ENCODE measurements at regions not wholly inside any gene's neighbourhood (a gene's known extent, or its start where the extent isn't known, plus 50 kb on each side); places are given as distances from the start of the nearest gene placed in this dataset.
"Not testable (repeated sequence)": the region's sequence is repeated elsewhere in the genome, so short reads cannot be mapped to it uniquely, and the experiment has no call there.

GRCh38 chr16:64282181-64282580 lies 839.7 kb downstream of the CDH11 start:
- DNase-seq: no peak

- no peak for DNase-seq
These were observed 841.5 kb downstream of the CDH11 start for GRCh38 chr16:64280317-64280716.

- no peak for DNase-seq
These were observed 843.7 kb downstream of the CDH11 start for GRCh38 chr16:64278196-64278595.

GRCh38 chr16:64276646-64277045 lies 845.2 kb downstream of the CDH11 start:
- DNase-seq: no peak

DNA sequence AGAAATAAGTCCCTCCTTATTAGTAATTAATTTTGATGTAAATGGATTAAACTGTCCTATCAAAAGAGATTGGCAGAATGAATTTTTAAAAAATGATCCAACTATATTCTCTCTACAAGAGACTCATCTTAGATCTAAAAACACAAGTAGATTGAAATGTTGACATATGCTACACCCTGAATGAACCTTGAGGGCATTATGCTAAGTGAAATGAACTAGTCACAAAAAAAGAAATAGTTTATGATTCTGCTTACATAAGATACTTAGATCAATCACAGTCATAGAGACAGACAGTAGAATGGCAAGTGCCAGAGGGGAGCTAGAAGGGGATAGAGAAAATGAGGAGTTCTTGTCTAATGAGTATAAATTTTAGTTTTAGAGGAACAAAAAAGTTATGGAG lies 849.8 kb downstream of the CDH11 start:
- DNase-seq: no peak

DNA sequence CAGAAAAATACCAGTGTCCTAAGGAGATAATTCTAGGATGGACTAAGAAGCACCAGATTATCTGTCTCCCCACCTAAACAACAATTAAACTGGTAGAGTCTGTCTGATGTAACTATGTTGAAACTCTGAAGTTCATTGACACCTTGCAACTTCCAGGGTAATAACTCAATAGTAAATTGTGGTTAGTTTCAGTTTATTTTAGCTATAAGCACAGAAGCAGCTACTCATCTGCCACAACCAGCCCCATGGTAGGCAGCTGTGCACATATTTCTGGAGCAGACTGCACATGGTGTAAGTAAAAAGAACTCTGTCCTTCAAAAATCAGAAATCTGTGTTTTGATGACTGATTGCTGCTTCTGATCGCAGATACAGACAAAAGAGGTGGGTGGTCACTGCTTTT lies 852.1 kb downstream of the CDH11 start:
- DNase-seq: no peak

GRCh38 chr16:64265756-64266155 lies 856.1 kb downstream of the CDH11 start:
- no peak for DNase-seq

GRCh38 chr16:64260631-64261401 lies 861.0 kb downstream of the CDH11 start:
- not testable (repeated sequence) for DNase-seq

GRCh38 chr16:64254443-64255367 lies 867.2 kb downstream of the CDH11 start:
- DNase-seq: no peak

DNA sequence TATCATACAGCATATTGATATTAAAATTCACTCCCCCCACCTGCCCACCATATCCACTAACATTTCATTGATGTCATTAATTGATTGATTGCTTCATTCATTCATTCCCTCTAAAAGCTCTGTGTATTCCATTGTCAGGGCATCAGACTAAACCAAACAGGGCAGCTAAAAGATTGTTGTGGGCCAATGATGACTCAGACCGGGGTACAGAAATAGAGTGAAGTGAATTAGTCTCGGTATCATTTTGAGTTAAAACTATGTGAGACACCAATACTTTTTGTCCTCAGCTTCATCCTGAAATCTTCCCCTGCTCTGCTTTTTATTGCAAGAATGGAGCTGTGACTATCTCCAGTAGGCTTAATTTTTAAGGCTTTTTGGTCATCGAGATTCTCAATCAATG lies 868.3 kb downstream of the CDH11 start:
- DNase-seq: no peak

DNA sequence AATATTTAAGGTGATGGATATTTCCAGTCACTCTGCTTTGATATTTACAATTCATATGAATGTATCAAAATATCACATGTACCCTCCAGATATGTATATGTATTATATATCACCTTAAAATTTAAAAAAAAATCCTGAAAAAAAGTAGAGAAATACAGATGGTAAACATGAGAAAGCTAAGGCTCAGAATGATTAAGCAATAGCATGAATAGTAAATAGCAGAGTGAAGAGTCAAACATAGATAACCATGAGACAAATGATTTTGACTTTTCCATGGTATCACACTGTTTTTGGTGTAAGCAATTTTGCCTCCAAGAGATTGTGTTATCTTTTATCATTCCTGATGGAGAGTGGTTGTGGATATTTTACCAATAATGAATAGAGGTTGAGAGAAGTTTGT lies 868.8 kb downstream of the CDH11 start:
- DNase-seq: no peak

GRCh38 chr16:64251742-64252141 lies 870.1 kb downstream of the CDH11 start:
- DNase-seq: no peak

DNA sequence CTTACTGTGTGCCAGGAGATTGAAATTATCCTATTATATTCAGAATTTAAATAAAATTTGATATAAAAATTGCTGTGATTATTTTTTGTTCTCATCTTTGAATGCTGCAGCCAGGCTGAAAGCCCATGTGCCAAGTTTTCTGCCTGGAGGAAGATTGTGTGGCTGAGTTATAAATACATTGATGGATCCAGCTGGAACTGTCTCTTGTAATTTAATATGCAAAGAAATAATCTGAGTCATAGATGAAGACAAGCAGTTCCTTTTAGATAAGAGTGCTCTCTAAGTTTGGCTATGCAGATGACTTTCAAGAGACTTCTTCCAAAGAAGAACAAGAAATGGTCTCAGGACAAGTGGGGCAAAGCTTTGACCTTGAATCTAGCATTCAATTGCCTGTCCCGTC lies 871.0 kb downstream of the CDH11 start:
- DNase-seq: no peak

DNA sequence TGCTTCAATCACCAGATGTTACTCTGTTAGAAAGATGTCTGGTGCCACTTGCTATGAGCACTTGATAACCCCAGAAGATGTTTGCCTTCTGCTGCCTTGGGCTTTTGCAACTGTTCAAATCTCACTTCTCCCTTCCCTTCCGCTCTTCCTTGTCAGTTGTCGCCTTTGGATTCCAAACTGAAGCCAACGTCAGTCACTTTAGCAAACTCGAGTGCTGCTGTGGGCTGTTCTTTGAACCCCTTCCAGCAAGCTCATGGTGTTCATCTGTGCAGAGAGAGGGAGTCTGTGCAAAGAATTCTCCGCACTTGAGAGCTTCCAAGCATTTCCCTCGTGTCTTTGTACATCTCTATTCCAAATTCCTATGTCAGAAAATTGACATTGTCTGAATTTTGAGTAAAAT lies 879.4 kb downstream of the CDH11 start:
- no peak for DNase-seq

DNA sequence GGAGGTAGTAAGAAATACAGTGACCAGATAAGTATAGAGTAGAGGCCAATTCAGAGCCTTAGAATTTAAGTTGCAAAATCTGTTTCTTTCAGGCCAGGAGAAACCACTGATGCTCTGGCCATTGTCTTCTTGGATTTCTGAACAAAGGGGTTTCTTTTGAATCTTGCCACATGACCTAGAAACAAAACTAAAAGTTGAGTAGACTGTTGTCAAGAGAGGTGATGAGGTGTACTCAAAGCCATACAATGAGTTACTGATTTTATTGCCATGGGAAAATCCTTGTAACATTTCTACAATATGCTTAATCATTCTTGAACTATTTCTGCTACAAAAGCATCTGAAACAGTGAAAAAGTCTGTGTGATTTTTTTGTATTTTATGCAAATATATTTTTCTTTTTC lies 881.3 kb downstream of the CDH11 start:
- no peak for DNase-seq

DNA sequence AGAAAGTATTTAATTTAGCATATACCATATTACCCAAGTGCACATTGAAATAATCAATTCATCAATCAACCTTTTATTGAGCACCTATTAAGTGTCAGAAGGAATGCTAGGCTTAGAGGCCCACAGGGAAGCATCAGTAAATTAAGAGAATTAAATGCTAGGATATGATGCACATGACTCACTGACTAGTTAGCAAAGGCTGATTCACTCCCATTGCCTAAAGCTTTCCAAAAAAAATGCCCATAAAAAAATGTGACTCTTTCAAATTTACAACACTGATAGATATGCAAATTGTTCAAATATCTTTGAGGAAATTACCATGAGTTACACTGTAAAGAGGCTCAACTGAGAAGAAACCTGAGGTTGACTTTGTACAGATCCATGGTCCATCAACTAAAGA lies 883.3 kb downstream of the CDH11 start:
- DNase-seq: no peak

DNA sequence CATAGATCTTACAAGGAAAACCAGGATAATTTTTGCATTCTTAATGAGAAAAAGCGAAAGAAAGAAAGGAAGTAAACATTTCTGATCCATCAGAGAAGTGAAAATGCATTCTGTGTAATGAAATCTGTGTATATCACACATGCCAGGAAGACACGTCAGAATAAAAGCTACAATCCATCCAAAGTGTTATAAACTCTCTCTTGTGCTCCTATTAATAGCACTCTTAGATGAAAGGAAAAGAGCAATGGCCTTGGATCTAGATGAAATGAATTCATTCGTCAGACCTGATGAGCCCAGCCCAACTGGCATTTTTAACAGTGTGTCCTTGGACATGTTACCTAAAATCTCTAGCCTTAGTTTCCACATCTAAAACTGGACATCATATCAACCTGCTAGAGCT lies 885.5 kb downstream of the CDH11 start:
- no peak for DNase-seq

DNA sequence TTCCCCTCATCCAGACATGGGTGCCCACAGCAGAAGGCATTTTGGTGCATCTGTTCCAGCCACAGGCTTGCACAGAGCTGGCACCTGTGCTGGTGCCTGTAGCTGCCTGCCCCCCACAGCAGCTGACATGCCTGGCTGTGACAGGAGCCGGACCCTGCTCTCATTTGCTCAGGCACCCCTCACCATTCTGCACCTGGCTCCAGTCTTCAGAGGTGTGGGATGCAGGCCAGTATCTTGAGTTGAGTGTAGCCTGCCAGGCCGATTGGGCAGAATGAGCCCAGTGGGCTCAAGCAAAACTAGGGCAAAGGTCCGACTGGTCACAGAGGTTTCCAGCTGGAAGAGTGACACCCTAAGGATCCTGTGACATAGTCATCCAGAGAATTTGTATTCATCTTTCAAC lies 887.7 kb downstream of the CDH11 start:
- no peak for DNase-seq

- no peak for DNase-seq
These were observed 896.2 kb downstream of the CDH11 start for GRCh38 chr16:64225696-64226095.

DNA sequence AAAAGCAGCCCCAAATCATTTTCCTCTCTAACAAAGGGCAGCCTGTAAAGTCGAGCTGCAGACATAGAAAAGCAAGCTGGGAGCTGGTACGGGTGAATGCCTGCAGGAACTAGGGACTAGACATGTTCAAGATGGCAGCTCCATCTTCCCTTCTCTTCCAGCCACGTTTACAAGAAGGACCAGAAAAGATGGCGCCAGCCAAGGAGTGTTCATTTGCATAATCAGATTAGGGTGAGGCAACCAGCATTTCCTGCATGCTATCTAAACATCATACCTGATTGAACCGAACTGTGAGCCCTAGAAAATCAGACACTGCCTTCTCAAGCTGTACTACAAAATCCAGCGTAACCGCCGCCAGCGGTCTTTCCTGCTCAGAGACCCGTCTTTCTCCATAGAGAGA lies 896.8 kb downstream of the CDH11 start:
- no peak for DNase-seq

DNA sequence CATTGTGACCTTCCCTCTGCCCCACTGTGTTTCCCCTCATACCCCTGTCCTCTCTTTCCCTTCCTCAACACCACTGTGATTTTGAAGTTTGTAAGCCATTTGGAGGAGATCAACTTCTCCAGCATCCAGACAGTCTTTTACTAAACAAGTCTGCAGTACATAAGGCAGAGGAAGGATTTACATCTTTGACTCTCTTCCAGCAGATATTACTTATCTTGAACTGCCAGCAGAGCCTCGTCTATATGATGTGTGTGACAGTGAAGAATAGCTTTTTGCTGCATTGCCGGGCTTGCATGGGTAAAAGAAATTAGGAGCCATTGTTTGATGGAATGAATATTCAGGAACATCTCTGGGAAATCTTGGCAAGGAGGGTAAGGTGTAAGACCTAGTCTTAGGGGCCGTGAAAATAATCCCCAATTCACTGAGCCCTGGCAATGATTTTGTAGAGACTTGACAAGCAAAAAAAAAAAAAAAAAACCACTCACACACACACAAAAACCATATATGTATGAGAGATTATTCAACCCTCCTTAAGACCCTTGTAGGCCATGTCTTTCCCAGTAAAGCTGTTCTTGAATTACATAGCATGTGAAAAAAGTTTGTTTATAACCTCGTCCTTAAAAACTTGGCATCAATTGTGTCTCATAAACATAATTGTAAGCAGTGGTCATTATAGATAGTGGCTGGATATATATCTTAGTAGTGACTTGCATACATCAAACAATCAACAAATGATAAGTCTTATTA lies 903.9 kb downstream of the CDH11 start:
- no peak for DNase-seq

- no peak for DNase-seq
These were observed 906.1 kb downstream of the CDH11 start for GRCh38 chr16:64215730-64216129.

DNA sequence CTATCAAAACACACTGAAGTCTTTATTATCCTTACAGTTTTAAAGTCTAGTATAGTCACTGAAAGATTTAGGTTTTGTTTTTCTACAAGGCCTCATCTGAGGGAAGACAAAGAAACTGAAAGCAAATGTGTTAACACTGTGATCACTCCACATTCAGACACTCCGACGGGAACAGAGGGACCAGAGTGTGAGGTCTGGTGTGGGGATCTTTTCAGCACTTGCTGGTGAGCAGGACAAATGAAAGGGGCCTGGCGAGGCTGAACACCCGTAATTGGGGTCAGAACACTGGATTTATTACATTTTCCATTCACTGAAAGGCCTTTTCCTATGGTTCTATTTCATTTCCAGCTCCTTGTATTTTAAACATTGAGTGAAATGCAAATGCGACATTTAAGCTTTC lies 910.5 kb downstream of the CDH11 start:
- DNase-seq: no peak

GRCh38 chr16:64206862-64207261 lies 915.0 kb downstream of the CDH11 start:
- no peak for DNase-seq

All from GF-D8 (cell line).